ENCODE measurements at regions not wholly inside any gene's neighbourhood (a gene's known extent, or its start where the extent isn't known, plus 50 kb on each side); places are given as distances from the start of the nearest gene placed in this dataset.

GRCh38 chr5:165130656-165131055, 1625.2 kb downstream of the MAT2B start:
- Histone ChIP-seq H3K4me3 (no peak overlapping the region), H3K27ac (no peak overlapping the region)

GRCh38 chr5:165134155-165134554, 1628.7 kb downstream of the MAT2B start:
- H3K27ac ChIP-seq, result no peak overlapping the region
- no peak overlapping the region for H3K4me3 ChIP-seq

DNA sequence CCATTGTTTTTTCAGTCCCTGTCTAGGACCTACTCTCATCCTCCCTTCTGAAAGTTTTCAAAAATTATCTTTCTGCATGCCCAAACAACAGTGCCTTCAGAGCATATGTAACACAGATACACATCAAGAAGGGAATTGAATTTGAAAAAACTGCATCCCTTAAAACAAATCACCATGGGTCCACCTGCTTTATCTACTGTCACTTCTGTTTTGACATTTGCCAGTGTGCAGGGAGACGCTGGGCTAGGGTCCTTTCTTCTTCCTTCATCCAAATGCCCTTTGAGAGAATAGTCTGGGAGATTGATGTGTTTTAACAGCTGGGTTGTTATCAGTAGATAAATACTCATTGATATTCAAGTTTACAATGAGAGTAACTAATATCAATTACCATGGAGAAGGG, 1630.1 kb downstream of the MAT2B start:
- Histone ChIP-seq H3K27ac (no peak overlapping the region), H3K4me3 (no peak overlapping the region)

- H3K4me3 ChIP-seq, result no peak overlapping the region
- no peak overlapping the region for H3K27ac ChIP-seq
These were observed 1632.3 kb downstream of the MAT2B start for GRCh38 chr5:165137701-165138100.

GRCh38 chr5:165138236-165138635, 1632.8 kb downstream of the MAT2B start:
- H3K4me3 ChIP-seq, result no peak overlapping the region

GRCh38 chr5:165139262-165139661, 1633.8 kb downstream of the MAT2B start:
- Histone ChIP-seq H3K4me3 (no peak overlapping the region), H3K27ac (no peak overlapping the region)

More at GRCh38 chr5:165138236-165138635, 1632.8 kb downstream of the MAT2B start:
- no peak overlapping the region for H3K27ac ChIP-seq

DNA sequence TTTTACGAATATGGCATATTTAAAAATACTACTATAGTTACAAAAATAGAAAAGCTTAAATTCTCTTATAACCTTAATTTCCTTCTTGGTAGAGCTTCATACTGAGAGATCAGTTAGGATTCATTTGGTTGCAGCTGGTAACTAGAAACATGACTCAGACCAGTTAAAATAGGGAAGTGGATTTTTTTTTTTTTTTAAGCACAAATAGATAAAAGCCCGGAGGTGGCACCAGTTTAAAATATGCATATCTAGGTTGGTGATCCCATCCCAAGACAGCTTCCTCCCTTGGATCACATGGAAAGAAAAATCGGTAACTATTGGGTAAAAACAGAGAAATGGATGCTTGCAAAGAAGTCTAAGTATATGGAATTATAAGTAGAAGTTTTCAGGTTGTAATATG, 1634.3 kb downstream of the MAT2B start:
- H3K27ac ChIP-seq, result no peak overlapping the region
- no peak overlapping the region for H3K4me3 ChIP-seq

DNA sequence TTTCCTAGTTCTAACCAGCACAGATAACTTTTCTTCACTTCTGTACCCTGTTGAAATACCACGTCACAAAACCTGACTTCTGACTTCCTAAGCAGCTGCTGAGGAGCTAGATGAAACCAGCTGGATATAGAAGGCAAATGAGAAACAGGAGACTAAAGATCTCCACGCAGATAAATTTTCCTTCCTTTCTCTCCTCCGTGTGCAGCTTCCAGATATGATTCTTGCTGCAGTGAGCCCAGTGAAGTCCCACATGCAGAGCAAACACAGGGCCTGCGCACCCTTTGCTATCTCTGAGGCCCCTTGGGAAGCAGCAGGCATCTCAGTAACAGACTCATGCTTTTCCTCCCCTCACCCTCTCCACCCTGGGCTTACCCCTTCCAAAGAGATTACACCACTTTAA, 1638.3 kb downstream of the MAT2B start:
- Histone ChIP-seq H3K4me3 (no peak overlapping the region), H3K27ac (no peak overlapping the region)

- Histone ChIP-seq H3K4me3 (no peak overlapping the region), H3K27ac (no peak overlapping the region)
These were observed 1644.0 kb downstream of the MAT2B start for GRCh38 chr5:165149431-165149830.

GRCh38 chr5:165152058-165152457, 1646.6 kb downstream of the MAT2B start:
- no peak overlapping the region for H3K4me3 ChIP-seq
- H3K27ac ChIP-seq, result no peak overlapping the region

DNA sequence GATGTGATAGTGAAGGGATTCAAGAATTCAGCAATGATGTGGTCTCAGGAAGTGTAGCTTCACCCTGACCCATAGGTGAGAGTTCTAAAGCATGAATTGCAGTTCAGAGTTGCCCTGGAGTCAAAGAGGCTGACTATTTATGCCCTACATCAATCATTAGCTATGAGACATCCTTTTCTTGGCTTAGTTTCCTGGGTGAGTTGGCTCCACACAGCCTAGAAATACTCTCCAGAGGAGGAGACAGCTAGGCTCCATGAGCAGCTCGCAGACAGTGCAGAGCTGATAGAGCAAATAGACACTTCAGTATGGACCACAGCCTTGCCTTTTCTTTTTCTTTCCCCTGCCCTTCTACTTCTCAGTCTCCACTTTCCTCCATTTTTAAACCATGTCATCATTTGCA, 1651.8 kb downstream of the MAT2B start:
- H3K4me3 ChIP-seq, result no peak overlapping the region
- no peak overlapping the region for H3K27ac ChIP-seq

- no peak overlapping the region for H3K4me3 ChIP-seq
- no peak overlapping the region for H3K27ac ChIP-seq
These were observed 1655.8 kb downstream of the MAT2B start for GRCh38 chr5:165161204-165161603.

DNA sequence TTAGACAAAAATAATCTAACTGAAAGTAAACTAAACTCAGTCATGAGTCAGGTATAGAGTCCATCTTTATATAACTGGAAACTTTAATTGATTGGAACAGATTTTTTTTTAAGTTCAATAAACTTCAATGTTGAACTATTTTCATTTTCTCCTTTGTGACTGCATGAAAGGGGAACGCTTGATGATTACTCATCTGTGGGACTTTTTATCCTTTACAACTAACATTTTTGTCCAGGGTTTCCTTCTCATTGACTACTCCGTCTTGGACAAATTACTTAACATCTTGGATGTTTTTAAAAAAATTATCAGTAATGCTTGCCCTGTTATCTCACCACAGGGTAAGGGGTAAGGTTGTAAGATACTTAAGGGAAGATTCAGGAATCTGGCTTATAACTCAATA, 1658.4 kb downstream of the MAT2B start:
- no peak overlapping the region for H3K4me3 ChIP-seq
- no peak overlapping the region for H3K27ac ChIP-seq

- Histone ChIP-seq H3K27ac (no peak overlapping the region), H3K4me3 (no peak overlapping the region)
These were observed 1668.2 kb downstream of the MAT2B start for GRCh38 chr5:165173651-165174050.

DNA sequence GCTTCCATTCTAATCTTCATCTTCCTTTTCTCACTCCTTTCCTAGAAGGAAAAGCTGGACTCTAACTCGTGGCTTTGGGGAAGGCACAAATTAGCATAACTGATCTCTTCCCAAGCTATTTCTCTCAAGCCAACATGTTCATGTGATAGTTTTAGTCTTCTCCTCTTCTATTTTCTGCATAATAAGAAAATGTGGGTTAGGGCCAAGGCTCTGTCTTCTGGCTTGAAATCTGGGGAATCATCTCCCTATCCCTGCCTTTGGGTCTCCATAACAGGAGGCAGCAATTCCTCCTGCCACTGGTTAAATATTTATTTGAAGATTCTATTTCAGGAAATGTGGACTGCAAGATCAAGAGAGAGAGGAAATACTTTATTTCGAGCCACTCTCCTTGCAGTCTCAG, 1669.6 kb downstream of the MAT2B start:
- no peak overlapping the region for H3K4me3 ChIP-seq
- no peak overlapping the region for H3K27ac ChIP-seq

DNA sequence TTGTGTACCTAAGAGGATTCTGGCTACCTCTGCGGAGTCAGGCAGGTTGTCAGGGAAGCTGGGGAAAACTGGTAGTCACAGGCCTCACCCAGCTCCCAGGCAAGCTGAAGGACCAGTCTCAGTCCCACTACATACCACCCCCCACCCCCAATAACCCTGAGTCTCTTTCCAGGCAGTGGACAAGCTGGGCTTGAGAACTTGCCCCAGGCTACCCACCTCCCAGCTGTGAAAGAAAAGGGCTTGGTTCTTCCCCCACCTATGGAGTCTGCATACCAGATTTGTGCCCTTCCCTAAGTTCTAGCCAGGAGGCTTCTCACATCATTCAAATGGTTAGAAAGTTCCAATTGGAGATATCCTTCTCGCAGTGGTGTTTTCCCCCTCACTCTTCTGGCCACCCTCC, 1678.8 kb downstream of the MAT2B start:
- no peak overlapping the region for H3K4me3 ChIP-seq
- H3K27ac ChIP-seq, result no peak overlapping the region

GRCh38 chr5:165185716-165186115, 1680.3 kb downstream of the MAT2B start:
- H3K4me3 ChIP-seq, result no peak overlapping the region
- no peak overlapping the region for H3K27ac ChIP-seq

GRCh38 chr5:165187815-165188214, 1682.4 kb downstream of the MAT2B start:
- Histone ChIP-seq H3K4me3 (no peak overlapping the region), H3K27ac (no peak overlapping the region)

DNA sequence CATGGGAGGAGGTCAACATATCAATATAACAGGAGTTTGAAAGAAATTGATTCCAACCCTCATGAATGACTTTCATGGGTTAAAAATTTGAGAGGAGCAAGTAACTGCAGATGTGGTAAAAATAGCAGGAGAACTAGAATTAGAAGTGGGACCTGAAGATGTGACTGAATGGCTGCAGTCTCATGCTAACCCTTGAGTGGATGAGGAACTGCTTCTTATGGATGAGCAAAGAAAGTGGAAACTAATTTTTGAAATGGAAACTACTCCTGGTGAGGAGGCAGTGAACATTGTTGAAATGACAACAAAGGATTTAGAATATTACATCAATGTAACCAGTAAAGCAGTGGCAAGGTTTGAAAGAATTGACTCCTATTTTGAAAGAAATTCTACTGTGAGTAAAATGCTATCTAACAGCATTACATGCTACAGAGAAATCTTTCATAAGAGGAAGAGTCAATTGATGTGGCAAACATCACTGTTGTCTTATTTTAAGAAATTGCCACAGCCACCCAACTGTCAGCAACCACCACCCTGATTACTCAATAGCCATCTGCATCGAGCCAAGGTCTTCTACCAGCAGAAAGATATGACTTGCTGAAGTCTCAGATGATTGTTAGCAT, 1683.2 kb downstream of the MAT2B start:
- Histone ChIP-seq H3K27ac (no peak overlapping the region), H3K4me3 (no peak overlapping the region)

- Histone ChIP-seq H3K4me3 (no peak overlapping the region), H3K27ac (no peak overlapping the region)
These were observed 1691.5 kb downstream of the MAT2B start for GRCh38 chr5:165196961-165197360.

GRCh38 chr5:165201369-165201768, 1696.0 kb downstream of the MAT2B start:
- Histone ChIP-seq H3K27ac (no peak overlapping the region), H3K4me3 (no peak overlapping the region)

DNA sequence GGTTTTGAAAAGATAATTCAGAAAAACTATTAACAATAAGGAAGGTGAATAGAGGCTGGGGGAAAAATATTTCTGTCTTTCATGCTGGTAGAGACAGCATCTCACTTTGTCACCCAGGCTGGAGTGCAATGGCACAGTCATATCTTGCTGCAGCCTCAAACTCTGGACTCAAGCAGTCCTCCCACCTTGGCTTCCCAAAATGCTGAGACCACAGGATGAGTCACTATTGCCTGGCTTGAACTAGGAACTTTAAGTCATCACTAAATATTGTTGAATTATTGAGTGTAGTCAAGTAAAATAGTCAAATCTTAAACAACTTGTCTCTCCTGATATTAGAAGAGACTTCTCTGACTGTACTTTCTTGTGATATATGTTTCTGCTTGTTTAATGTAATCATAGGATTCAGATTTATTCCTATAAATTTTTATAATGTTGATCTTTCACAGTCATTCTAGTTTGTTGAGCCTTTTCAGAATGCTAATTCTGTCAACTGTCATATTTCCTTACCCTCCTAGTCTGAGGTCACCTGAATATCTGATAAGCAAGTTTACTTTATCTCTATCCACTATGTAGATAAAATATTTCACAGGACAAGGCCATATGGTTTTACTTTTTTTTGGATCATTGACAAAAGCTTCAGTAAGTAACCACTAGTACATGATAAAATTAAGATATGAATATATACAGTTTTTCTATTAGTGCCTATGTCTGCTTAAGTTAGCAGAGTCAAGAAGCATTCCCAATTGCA, 1696.5 kb downstream of the MAT2B start:
- Histone ChIP-seq H3K4me3 (no peak overlapping the region), H3K27ac (no peak overlapping the region)
